GM12892 (cell line): ENCODE measurements at regions not wholly inside any gene's neighbourhood (a gene's known extent, or its start where the extent isn't known, plus 50 kb on each side); places are given as distances from the start of the nearest gene placed in this dataset.

Source experiments
- DNase-seq: peaks from one replicate; pipeline ENCODE4 v3.0.0; 2011; ENCODE audit not compliant: insufficient read length
- FAIRE-seq: peaks from 2 replicates; lab custom pipeline; 2011; peaks lifted over from hg19 to GRCh38; lab: Jason Lieb, UNC
- POLR2A ChIP-seq: IDR thresholded peaks from 2 replicates; pipeline ENCODE4 v1.6.1; 2011; ENCODE audit warnings: low read depth, low read length, control low read depth
- POLR2AphosphoS5 ChIP-seq: IDR thresholded peaks from 2 replicates; pipeline ENCODE4 v1.6.1; 2011; ENCODE audit warnings: low read depth, low read length, control low read depth
- TAF1 ChIP-seq: IDR thresholded peaks from 2 replicates; pipeline ENCODE4 v1.6.1; 2011; ENCODE audit warnings: low read depth, mild to moderate bottlenecking, control low read depth, low read length, borderline replicate concordance

- DNase-seq (no peak), FAIRE-seq (no peak)
- no peak for TF ChIP-seq POLR2AphosphoS5
- no peak for TF ChIP-seq TAF1
- TF ChIP-seq POLR2A = no peak
Measured at GRCh38 chr1:239792157-239792556, 299.5 kb upstream of the FMN2 start.

DNA sequence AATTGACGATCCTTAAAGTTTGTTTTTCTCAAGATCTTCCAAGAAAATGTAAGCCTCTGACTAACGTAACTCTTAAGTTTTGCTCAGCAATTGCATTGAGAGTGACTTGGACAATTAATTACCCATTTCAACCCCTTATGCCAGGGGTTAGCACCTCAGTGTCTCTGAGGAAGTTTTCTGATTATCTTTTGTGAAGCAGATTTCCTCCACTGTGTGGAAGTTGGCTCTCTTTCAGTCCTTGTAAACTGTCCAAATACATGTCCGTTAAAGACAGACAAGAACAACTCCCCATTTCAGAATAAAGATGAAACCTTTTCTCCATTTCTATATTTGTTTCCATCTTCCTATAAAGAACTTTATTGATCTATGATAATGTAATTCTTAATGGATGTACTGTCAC, 296.4 kb upstream of the FMN2 start:
- DNase-seq (no peak), FAIRE-seq (no peak)
- TF ChIP-seq POLR2AphosphoS5 = no peak
- no peak for TF ChIP-seq POLR2A
- TF ChIP-seq TAF1 = no peak

DNA sequence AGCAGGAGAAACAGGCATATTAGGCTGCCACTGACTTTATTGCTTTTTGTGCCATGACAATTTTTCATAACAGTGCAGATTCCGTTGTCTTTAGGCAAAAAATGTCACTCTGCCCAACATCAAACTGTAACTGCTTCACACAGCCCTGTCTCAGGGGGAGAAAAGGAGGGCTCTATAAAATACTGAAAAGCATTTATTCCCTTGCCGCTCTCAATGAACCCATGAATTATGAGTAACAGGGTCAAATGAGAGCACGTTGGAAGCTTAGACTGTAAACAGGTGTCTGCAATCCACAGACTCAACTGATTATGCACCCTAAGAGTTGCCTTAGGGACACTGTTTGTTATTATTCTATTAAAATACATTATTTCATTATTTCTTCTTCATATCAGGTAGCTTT, 292.1 kb upstream of the FMN2 start:
- DNase-seq (no peak), FAIRE-seq (no peak)
- TF ChIP-seq POLR2AphosphoS5 (no peak), TAF1 (no peak), POLR2A (no peak)

GRCh38 chr1:239800861-239801260, 290.8 kb upstream of the FMN2 start:
- DNase-seq = no peak
- FAIRE-seq = no peak
- TF ChIP-seq POLR2A = no peak
- TF ChIP-seq POLR2AphosphoS5 = no peak
- TF ChIP-seq TAF1 = no peak

GRCh38 chr1:239802275-239802674, 289.4 kb upstream of the FMN2 start:
- FAIRE-seq = no peak
- DNase-seq = no peak
- TF ChIP-seq POLR2A (no peak), POLR2AphosphoS5 (no peak), TAF1 (no peak)

DNA sequence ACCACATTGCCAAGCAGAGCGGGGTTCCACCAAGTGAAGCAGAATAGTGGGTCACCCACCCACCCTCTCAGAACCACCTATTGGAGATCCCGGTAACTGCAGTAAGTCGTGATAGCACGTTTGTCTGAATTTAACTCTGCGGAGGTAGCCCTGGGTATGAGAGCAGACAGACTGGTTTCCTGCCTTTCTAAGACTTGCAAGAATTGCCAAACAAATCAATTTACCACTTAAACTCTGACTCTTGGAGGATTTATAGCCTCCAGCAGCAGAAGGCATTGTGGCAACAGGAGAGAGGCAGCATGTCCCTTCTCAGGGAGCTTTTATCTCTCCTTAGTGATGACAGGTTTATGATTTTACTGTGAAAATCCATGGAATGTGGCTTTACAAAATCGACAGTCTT, 287.9 kb upstream of the FMN2 start:
- no peak for TF ChIP-seq TAF1
- no peak for TF ChIP-seq POLR2A
- DNase-seq (no peak), FAIRE-seq (no peak)

- FAIRE-seq (no peak), DNase-seq (no peak)
- TF ChIP-seq TAF1 = no peak
- no peak for TF ChIP-seq POLR2AphosphoS5
- TF ChIP-seq POLR2A = no peak
Measured at GRCh38 chr1:239804266-239804665, 287.4 kb upstream of the FMN2 start.

DNA sequence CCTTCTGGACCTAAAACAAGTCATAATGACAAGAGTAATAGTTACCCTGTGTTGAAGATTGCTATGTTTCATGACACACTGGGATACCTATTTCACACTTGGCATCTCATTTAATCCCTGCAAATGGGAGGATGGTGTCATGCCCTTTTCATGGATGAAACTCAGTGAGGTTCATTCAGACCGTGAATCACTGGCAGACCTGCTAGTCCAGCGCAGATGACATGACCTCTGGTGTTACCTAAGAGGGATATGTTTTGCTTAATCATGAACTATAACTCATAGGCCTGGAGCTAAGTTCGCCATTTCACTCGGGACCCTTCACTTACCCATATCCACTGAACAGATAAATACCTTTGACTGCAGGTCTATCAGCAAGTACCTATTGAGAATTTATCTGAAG, 286.6 kb upstream of the FMN2 start:
- no peak for DNase-seq
- no peak for FAIRE-seq
- TF ChIP-seq POLR2A (no peak), TAF1 (no peak), POLR2AphosphoS5 (no peak)

GRCh38 chr1:239805851-239806772, 285.6 kb upstream of the FMN2 start:
- no peak for FAIRE-seq

DNA sequence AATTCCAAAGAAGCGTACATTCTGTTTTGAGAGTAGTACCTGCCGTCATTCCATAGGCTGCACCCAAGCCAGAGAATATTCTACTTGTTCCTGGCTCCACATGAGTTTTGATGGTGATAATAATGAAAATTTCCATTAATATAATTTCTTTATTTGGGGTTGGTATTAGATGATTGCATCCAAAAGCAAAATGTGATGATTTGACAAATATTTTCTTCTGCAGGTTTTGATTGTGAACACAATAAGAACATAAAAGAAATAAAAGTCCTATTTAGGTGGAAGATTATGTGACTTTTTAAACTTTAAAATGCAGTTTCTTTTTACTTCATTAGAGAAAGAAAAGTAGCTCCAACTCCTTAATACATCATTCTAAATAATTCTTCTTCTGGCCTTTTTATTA, 284.8 kb upstream of the FMN2 start:
- TF ChIP-seq TAF1 = no peak
- FAIRE-seq = no peak
- no peak for DNase-seq

More at GRCh38 chr1:239805851-239806772, 285.6 kb upstream of the FMN2 start:
- no peak for DNase-seq
- no peak for TF ChIP-seq POLR2A
- TF ChIP-seq POLR2AphosphoS5 = no peak
- TF ChIP-seq TAF1 = no peak

GRCh38 chr1:239807361-239807760, 284.3 kb upstream of the FMN2 start:
- FAIRE-seq (no peak), DNase-seq (no peak)
- TF ChIP-seq POLR2A = no peak
- no peak for TF ChIP-seq POLR2AphosphoS5
- TF ChIP-seq TAF1 = no peak

- DNase-seq (no peak), FAIRE-seq (no peak)
- TF ChIP-seq POLR2AphosphoS5 = no peak
- no peak for TF ChIP-seq POLR2A
- TF ChIP-seq TAF1 = no peak
Measured at GRCh38 chr1:239810061-239810481, 281.6 kb upstream of the FMN2 start.
